T47D (cell line): ENCODE measurements at regions not wholly inside any gene's neighbourhood (a gene's known extent, or its start where the extent isn't known, plus 50 kb on each side); places are given as distances from the start of the nearest gene placed in this dataset.
A peak's percentile ranks its signal among the peaks of the same experiment; 100 is the strongest.

Experiments
- DNase-seq, 2 experiments: peaks; one replicate each; pipeline versions ENCODE4 v3.0.0 to v3.0.0-alpha.2; 2011 to 2012; ENCODE audit warnings: low read depth in 1 of 2, low spot score in 1 of 2
- JUND ChIP-seq: IDR thresholded peaks from 2 replicates; pipeline ENCODE4 v1.6.1; 2012; ENCODE audit warnings: low read depth
- in situ Hi-C: cut with HindIII; loops from 2 replicates; pipeline ENCODE4 v1.10.0; 2016; ENCODE audit warnings: low sequenced_read_pairs, low pct_unique_long_range_greater_than_20kb

GRCh38 chr2:173652311-173652710, 297.6 kb downstream of the CDCA7 start:
- in situ Hi-C loops: no loop called here
- no peak for DNase-seq
- TF ChIP-seq JUND: no peak

GRCh38 chr2:173652767-173653431, 298.2 kb downstream of the CDCA7 start:
- in situ Hi-C loops: no loop called here
- DNase-seq: peak in 1 of 2 experiments; percentile 42
- TF ChIP-seq JUND: no peak

GRCh38 chr2:173653432-173653805, 298.7 kb downstream of the CDCA7 start:
- no peak for DNase-seq
- in situ Hi-C loops: no loop called here
- TF ChIP-seq JUND: no peak

DNA sequence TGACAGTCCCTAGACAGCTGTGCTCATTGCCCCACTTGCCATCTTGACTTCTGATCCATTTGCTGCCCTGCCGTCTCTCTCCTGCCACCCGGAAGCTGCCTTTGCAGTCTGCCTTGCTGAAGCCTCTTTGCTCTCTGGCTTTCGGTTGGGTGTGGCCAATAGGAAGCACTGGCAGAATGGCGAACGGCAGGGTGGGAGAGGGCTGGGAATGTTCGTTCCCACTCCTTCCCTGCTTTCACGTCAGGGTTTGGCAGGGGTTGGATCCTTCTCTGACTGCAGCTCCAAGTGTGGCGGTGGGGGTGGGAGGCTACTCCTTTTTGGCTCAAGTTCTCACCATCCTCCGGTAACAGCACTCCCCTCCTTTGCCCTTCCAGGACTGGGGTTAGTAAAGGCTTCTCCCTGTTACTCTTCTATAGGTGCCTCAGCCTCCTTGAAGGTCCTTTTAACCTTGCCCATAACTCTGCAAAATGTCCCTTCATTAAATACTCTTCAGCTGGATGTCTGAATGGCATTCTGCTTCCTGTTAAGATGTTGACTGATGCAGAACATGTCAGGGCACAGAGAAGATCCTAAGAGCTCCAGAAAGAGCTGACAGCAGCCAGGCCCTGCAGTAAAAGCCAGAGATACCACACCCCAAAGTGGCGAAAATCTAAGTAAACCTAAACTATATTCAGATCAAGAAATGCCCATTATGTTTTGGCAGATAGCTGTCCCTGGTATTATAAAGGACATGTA, 299.7 kb downstream of the CDCA7 start:
- DNase-seq: no peak
- in situ Hi-C loops: no loop called here
- no peak for TF ChIP-seq JUND

DNA sequence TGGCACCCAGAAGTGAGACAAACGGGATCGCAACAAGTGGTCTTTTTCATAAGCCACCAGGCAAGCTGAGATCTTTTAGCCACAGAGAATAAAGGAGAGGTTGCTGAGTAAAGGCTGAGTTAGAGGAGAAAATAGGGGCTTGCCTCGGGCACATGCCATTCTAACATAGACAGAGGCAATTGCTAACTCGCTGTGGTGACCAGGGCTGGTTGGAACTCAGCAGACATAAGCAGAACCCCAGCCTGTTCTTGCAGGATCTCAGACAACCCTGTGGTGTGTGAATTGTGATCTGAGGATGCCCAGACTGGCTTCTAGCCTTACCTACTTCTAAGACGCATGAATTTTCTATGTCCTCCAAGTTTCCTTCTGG, 300.2 kb downstream of the CDCA7 start:
- no peak for TF ChIP-seq JUND
- in situ Hi-C loops: no loop called here
- no peak for DNase-seq

GRCh38 chr2:173656086-173656485, 301.4 kb downstream of the CDCA7 start:
- TF ChIP-seq JUND: no peak
- in situ Hi-C loops: no loop called here
- DNase-seq: no peak

- no peak for TF ChIP-seq JUND
- no peak for DNase-seq
- in situ Hi-C loops: no loop called here
These were observed 303.5 kb downstream of the CDCA7 start for GRCh38 chr2:173657996-173658717.

DNA sequence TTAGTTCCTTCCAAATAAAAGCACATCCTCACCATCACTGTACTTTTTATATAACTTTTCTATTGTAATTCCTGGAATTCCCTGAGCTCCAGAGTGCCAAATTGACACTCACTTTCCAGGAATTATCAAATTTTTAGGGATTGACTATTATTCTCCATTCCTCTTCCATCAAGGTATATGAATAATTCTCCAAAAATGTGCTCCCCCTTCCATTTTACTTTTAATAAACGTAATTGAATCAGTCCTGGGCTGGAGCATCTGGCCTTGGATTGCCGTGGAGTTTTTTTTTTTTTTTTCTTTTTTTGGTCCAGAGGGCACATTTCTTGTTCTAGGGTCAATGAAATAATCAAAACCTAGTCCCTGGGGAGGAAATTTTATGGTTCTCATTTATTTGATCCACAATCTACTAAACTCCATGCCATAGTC, 304.3 kb downstream of the CDCA7 start:
- no peak for TF ChIP-seq JUND
- in situ Hi-C loops: no loop called here
- no peak for DNase-seq

- DNase-seq: no peak
- no peak for TF ChIP-seq JUND
- in situ Hi-C loops: no loop called here
These were observed 304.8 kb downstream of the CDCA7 start for GRCh38 chr2:173659509-173659908.

DNA sequence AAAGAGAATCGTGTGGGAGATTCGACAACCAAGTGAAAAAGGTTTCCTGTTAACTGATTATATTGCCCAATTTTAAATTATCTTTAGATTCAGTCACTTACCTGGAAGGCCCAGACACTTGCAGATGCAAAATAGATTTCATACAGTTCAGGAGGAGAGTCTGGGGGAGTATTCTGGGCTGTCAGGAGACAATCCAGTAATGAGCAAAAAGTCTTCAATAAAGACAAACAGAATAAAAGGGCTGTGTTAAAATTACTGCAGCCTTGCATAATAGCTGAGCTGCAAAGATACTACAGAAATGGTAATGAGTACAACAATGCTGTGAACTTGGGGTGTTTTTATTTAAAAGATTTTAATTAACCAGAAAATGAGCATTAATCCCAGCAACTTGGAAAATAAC, 303.6 kb downstream of the SP3 start:
- no peak for TF ChIP-seq JUND
- in situ Hi-C loops: no loop called here
- DNase-seq: no peak

- in situ Hi-C loops: no loop called here
- no peak for TF ChIP-seq JUND
- no peak for DNase-seq
These were observed 301.8 kb downstream of the SP3 start for GRCh38 chr2:173663353-173663752.

DNA sequence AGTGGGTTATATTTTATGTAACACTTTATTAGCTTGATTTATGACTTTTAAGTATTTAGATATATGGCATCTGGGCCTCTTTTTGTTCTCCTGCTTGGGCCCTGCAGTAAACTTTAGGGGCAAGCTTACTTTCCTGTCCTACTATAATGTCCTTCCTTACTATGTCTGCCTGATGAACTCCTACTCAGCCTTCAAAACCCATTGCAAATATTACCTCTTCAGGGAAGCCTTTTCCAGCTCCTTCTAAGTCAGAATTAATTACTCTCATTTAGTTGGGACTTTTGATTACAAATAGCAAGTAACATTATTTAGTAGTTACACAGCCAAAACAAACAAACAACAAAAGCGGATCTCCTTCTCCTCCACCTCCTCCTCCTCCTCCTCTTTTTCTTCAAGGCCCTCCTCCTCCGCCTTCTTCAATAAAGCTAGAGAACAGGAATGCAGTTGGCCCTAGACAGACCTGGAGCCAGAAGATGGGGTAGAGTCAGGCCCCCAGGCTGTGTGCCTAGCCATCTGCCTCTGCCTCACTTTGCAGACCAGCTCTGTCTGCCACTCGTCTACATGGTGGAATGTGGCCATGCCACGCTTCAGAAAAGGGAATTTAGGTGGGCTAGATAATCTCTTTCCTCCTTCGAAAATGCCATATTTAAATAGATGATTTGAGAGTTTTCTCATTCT, 301.2 kb downstream of the SP3 start:
- TF ChIP-seq JUND: no peak
- in situ Hi-C loops: no loop called here
- DNase-seq: no peak

DNA sequence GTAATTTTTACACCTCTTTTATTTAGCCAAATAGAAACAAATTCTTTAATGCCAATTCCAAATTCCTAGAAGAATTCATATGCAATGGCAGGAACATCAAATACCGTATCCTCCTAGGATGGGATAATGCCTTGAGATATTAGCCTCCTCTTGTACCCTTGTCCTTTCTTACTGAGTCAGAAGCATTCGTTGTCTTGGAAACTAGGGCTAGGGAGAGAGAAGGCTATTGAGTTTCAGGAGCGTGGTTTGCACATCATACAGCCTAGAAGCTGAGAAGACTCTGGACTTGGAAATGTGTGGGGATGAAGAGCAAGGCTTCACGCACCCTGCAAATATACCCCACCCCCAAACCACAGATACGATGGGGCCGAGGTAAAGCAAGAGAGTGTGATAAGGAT, 300.7 kb downstream of the SP3 start:
- no peak for TF ChIP-seq JUND
- DNase-seq: no peak
- in situ Hi-C loops: no loop called here
